HuH-7 (cell line): ENCODE measurements at regions not wholly inside any gene's neighbourhood (a gene's known extent, or its start where the extent isn't known, plus 50 kb on each side); places are given as distances from the start of the nearest gene placed in this dataset.
"Not testable (repeated sequence)": the region's sequence is repeated elsewhere in the genome, so short reads cannot be mapped to it uniquely, and the experiment has no call there.

ENCODE experiments used
- DNase-seq: peaks from one replicate; pipeline ENCODE4 v3.0.0; 2011; ENCODE audit warnings: low spot score

DNA sequence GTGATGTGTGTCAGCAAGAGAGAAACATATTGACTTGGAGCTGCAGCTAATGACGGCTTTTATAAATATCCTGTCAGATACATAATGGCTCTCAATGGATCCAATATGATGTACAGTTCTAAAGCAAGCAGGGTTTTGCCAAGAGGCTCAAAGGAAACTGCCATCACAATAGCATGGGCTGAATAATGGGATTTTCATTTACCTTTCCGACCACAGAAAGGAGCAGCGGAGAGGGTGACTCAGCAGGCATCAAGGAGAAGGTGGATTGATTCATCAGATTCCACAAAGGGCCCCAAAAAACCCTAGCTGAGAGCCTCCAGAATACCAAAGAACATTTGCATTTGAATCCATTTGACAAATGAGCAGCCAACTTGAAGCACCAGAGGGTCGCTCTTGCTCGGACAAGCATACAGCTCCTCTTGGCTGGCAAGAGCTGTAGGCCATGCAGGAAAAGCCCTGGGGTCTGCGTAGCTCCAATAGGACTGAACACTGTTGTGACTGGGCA, 355.7 kb upstream of the NOCT start:
- DNase-seq, result no peak

DNA sequence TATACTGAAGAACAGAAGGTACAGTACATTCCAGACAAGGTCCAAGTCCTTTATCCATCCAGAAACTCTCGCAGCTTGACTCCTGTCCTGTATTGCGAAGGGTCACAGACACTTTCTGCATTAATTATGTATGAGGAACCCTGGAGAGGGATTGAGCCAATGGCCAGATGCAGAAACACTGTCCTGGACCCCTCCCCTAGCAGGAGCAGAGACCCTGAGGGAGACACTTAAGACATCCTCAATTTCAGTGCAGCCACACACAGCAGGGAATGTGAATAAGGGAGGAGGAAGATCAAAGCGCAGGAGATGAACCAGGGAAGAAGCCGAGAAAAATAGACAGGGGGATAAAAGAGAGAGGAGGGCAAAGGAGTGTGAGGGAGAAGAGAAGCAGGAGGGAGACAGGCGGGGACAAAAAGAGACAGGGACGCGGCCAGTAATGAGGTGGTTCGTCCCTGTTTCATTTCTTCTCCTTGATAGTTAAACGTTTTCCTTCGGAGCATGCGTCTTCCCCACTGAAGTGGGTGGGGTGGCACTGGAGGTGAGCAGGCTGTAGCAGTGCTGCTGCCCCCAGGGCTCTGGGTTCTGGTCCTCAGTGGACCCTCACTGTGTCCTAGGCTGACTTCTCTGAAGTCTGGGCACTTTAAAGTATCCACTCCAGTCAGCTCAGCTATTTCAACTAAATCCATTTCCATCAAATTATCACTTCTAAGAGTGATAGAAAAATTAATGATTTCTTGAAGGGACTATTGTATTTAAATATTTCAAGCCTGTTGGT, 356.4 kb upstream of the NOCT start:
- DNase-seq, result no peak

DNA sequence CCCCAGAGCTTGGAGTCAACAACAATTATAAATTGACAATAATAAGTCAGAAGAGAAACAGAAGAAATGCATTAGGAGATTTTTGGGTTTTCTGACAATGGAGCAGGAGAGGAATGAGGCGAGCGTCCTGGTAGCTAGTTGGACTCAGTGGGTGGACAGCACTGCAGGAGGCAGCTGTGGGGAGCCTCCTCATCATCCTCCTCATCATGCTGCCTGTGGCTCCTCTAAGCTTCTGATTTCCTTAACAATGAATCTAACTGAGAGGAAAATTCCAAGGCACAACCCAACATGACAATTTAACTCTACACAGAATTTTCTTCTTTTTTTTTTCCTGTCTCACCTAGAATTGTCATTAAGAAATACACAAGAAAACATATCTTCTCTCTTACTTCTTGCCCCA, 357.1 kb upstream of the NOCT start:
- DNase-seq, result no peak

DNA sequence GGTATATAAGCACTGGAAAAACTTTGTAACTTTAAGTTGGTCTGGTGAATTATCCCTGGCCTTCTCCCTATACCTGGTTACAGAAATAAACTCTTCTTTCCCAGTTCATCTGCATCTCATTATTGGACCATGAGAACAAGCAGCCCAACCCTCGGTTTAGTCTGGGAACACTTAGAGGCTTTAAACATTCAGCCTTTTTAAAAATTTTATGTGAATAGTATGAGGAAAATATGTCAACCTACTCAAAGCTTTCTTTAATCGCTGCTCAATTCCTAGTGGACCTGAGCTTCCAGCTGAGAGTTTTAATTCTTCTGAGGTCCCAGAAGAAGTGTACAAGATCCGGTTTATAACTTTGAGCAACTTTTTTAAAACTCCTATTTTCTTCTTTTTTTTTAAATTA, 358.6 kb upstream of the NOCT start:
- no peak for DNase-seq

DNA sequence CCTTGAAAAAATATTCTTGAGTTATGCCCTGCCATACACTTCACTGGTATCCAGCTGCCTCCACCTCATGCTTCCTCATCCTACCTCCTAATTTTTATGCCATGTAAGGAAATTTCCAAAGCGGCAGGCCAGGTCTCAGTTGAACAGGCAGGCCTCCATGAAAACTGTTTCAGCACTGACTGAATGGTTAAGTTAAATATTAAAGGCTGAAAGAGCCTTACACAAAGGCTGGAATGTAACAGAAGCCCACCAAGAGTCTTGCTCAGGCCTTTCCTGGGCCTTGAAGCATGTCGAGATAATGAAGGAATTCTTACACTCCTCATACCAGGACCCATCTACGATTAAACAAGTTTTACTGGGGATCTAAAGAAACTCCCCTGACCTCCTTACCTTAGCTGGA, 359.6 kb upstream of the NOCT start:
- no peak for DNase-seq

DNA sequence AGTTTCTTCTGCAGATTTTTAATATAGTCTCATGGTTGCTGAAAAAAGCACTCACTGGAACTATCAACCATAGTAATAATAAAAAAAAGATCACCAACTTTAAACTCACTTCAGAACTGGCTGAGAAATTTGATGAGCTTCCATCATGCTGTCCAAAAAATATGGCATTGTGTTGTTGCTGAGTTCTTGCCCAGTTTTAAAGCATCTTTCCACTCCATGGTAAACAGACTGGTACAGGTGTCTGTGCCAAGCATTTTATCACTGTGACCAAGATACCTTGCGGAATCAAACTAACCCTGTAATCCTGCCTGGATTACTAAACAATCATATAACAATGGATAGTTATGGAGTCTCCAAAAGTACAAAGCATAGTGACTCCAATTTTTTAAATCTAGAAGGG, 360.3 kb upstream of the NOCT start:
- no peak for DNase-seq

DNA sequence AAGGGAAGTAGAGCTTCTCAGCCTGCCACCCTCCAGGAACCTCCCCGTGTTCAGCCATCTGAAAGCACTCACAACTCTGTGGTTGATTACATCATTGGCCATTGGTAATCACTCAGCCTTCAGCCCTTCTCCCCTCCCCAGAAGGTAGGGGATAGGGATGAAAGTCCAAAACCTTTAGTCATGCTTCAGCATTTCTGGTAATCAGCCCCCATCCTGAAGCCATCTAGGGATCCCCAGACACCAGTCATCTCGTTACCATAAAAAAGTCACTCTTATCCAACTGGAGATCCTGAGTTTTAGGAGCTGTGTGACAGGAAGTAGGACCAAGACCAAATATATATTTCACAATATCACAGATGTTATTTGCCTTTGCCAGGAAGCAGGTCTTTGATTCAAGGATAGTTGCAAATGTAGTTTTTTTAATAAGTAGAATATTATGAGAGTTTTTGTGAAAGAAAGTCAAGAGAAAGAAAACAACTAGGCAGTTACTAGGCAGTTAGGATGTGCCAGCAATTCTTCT, 364.6 kb upstream of the NOCT start:
- DNase-seq, result peak; percentile 6

DNA sequence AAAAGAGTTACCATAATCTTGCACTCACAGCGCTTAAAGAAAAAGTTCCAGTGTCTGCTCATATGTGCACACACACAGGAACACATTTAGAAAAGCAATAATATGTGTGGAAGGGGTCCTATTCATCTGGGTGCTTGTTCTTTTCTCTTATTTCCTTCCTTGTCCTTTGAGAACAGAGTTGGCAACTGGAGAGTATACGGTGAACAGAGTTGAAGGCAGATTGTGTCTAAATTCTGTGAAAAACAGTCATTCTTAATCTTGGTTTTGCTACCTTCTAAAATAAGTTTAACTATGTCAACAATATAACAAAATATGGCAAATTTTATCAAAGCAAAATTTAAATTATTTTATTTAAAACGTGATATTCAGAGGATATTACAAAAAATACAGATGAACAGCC, 365.1 kb upstream of the NOCT start:
- DNase-seq, result no peak

DNA sequence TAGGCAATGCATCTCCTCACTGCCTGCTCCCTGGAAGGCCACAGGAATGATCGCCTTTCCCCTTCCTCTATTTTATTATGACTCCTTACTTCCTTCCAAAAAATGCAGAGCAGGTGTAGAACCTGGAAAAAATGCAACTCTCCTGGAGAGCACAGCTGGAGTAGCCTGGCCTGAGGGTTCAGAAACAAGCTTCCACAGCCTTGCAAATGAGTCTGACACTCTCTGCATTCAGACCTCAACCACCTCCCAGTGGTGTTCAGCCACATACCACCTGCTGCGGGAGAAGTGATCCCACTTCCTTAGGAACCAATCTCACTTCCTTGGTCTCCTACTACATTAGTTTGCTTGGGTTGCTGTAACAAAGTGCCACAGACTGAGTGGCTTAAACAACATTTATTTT, 368.1 kb upstream of the NOCT start:
- DNase-seq, result no peak

DNA sequence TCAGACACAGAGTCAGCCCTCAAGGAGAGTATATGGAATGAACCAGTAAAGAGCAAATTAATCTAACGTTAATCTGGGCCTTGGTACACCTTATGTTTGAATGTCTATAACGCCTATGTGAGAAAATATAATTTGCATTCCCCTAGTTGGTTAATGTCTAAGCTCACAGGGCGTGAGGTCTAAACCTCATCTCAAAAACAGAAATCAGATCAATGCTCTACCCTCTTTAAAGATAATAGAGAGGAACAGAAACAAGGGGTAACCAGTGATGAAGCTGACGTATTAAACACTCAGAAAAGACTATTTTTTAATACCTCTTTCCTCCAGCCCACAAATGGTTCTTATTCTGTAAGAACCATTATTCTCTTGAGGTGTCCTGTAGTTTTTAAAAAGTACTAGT, 369.2 kb upstream of the NOCT start:
- no peak for DNase-seq

DNA sequence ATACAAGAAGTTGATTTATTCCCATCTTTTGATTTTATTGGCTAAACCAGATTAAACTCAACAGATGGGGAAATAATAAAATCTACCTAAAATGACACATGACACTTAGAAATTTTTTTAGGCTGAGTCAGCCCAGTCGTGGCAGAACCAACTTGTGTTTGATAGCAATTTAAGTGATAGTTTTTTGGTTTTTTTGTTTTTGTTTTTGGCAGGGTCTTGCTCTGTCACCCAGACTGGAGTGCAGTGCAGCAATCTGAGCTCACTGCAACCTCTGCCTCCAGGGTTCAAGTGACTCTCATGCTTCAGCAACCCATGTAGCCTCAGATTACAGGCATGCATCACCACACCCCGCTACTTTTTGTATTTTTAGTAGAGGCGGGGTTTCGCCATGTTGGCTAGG, 370.3 kb upstream of the NOCT start:
- no peak for DNase-seq

DNA sequence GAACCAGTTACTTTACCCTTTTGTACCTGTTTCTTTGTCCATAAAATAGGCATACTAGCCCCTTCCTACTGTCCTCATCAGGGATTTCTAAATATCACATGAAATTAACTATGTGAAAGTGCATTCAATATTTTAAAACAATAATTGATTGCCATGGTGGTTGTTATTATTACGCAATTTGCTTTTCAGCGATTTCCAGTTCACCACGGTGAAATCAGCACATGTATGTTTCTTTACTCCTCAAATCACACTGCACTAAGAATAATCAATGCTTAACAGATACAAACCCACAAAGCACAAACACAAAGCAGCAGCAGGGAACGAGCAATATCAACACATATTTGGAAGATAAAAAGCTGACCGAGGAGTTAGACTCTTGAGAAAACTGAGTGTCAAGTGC, 371.3 kb upstream of the NOCT start:
- no peak for DNase-seq

DNA sequence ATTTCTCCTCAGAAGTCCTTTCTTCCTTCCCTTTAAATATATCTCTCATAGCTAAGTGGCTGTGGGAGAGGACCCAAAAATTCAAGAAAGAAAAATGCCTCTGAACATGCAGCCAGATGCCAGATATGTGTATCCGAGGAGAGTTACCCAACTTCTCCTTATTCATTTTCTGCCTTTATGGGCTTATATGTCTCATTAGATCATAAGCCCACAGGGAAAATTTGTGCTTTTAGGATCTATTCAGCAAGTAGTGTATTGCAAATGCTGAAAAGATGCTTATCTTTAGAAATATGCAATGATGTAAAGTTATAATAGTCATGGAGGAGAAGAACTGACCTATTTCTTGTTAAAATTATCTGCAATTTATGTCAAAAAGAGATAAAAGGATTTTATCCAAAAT, 371.8 kb upstream of the NOCT start:
- no peak for DNase-seq

DNA sequence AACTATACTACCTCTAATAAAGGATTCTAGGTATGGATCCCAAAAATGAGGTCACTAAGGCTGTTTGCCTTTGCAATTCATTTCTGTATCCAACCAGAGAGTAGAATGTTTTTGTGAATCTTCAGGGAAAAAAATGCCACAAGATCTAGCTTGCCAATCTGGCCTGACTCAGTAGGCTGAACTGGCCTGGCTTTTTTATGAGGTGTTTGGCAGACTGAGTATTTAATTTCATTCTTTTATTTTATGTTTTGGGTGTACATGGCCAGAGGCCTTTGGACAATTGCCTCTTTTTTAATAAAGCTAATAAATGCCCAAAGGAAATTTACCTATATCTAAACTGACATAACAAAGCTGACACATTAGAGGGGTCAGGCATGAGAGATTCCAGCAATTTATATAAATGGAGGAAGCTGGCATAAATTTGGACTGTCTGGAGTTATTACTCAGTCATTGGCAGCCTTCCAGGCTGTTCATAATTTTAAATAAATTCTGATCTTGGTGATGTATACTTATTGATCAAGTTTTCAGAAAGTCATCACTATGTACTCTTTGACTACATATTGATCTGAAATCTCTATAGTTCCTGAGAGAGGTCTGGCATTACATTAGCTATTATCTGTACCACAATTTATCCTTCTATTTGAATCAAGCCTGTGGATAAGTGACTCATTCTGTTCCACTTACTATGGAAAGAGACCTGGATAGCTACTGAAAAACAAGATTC, 376.4 kb upstream of the NOCT start:
- no peak for DNase-seq

DNA sequence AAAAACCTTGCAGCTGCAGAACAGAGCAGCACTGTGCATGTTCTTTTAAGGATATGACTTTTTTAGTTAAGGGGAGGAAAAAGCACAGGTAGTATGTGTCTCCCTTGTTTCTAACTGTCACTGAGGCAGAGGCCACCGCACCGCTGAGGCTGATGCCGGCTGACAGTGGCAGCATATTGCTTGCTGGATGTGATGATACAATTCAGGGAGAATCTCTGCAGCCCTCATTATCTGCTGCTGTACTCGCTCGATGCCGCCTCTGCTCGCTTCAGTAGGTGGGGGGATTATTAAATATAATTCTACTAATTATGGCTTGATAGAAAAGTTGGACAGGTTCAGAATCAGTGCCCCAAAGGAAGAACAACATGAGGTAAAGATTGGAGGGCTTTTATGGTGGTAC, 378.8 kb upstream of the NOCT start:
- no peak for DNase-seq

DNA sequence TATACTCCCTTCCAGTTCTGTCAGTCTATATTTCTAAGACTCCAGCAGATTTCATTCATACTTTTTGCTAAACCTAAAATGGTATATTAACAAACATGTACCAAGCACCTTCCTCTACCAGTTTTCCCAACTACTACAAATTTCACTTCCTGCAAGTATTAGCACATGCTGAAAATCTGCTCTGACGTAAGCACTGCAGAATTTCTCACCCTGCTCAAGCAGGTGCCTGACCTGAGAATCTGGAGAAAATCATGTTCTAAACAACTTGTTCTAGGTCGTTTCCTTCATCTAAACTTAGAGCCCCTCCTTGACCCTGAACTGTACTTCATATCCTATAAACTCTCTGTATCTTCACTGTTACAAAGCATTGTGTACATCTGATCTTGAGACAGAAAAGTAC, 380.7 kb upstream of the NOCT start:
- DNase-seq, result no peak

DNA sequence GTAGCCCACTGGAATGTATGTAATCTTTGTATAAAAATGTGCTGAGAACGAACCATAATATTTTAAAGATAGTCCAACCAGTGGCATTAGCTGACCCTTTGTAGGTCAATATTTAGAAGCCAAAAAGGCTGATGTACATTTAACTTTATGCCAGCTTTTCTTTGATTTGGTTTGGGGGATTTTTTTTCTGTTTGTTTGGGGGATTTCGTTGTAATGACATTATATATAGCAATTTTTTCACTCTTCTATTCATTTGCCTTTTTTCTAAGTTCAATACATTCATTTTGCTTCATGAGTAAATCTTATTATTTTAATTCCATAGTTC, 382.0 kb upstream of the NOCT start:
- no peak for DNase-seq

DNA sequence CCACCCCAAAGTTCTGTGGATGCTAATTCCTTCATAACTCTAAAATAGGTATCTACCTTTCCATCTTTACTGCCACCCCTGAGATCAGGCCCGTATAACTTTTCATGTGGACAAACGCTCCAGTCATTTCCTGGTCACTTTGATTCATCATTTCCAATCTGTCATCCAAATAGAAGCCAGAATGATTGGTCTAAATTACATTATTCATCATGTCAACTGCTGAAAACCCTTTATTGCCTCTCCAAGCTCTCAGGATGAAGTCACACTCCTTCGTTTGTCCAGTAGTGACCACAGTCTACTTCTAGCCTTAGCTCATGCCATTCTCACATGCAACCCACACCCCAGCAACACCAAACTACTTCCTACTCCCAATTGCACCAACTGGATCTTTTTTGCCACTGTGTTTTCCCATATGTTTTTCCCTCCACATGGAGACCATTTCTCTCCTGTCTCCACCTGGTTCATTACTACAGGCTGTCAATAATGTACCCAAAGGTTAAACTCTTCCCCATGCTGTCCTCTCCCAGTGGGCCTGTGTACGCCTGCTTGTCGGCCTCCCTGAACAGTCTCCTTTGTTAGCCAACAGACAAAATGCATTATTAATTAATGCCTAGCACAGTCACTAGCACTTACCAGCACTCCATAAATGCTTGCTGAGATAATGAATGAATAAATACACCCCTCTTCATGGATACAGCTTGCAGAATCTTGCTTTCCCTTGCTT, 382.6 kb upstream of the NOCT start:
- DNase-seq, result no peak

DNA sequence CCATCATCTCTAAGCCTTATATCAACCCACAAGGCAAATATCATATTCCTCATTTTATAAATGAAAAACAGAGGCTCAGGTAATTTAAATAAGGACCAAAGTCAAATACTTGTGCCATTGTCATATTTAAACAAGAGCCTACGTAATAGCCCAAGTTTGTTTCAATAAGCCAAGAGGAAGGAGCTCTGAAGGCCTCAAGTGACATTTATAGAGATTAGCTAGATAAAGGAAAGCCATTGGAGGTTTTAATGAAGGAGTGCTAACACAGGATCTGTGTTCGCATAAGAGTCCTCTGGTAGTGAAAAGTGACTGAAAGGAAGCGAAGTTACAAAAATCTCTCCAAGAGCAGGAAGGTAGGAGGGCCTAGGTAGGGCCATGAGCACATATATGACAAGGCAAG, 384.9 kb upstream of the NOCT start:
- DNase-seq, result no peak

DNA sequence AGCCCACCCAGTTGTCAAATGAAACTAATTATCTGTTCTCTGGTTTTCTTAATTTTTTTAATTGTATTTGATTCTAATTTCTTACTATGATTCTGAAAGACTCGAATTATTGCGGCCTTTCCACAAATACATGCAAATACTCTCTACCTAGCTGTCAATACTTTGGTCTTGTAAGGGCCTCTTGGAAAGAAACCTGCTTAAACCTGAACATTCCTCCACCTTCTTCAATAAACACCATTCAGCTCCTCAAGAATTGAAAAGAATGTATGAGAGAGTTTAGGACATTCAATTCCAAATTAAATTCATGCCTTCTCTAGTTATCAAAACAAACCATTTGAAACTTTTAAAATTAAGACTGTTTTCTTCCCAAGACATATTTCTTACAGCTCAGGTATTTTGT, 385.9 kb upstream of the NOCT start:
- DNase-seq, result no peak

DNA sequence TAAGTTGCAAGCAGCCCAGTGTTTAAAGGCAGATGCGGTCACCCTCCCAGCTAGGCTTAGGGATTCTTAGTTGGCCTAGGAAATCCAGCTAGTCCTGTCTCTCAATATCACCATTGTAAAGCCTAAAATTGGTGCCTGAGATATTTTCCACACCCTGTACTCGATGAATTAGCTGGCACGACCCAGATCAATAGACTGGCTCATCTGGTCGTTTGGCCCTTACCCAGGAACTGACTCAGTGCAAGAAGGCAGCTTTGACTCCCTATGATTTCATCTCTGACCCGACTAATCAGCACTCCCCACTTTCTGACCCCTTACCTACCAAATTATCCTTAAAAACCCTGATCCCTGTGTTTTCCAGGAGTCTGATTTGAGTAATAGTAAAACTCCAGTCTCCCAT, 384.9 kb upstream of the SLC7A11 start:
- DNase-seq, result no peak

DNA sequence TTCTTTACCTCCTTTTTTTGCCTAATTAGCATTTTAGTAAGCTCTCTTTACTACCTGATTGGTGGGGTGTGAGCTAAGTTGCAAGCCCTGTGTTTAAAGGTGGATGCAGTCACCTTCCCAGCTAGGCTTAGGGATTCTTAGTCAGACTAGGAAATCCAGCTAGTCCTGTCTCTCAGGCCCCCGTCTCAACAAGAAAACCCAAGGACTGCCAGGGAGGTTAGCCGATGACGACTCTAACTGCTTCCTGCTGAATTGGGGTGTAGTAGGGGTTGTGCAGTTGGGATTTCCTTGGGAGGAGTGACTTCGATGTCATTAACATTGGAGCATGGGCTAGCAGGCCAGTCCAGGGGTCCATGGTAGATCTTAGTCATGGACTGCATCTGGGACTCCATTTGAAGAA, 380.2 kb upstream of the SLC7A11 start:
- DNase-seq, result not testable (repeated sequence)

DNA sequence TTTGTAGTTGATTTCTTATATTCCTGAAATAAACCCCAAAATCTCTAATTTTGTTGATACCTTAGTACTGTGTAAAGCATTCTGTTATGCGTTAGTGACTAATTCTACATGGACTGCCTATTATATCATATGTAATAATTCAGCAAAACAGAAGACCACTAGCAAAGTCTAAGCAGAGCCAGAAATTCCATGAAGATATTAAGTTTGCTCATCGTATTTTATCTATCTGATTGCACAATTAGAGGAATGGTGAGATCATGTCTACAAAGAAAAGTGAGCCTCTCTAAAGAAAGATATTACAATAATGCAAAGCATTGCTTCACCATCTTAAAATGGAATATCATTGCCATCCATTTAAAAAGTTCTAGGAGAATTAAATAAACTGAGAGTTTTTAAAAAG, 374.6 kb upstream of the SLC7A11 start:
- no peak for DNase-seq
